ENCODE measurements at regions not wholly inside any gene's neighbourhood (a gene's known extent, or its start where the extent isn't known, plus 50 kb on each side); places are given as distances from the start of the nearest gene placed in this dataset.

GRCh38 chr9:135416664-135417290 is 62.8 kb upstream of the PPP1R26 start:
- peaks cover 3 to 52% of the 10 kb centered on the region in 2 experiments for H3K27me3 ChIP-seq (ENCODE audit: control insufficient read depth in 1 of 2, insufficient read depth in 1 of 2, low read length in 2 of 2)
- H3K4me2 ChIP-seq (ENCODE audit: low read length, poor library complexity, severe bottlenecking) = no peak overlapping the region
- no peak overlapping the region for H2BK5ac ChIP-seq (ENCODE audit: low read depth, low read length, poor library complexity, severe bottlenecking)
- H2BK120ac ChIP-seq (ENCODE audit: low read depth, low read length) = no peak overlapping the region
- no peak overlapping the region for H2BK12ac ChIP-seq (ENCODE audit: low read length in 2 of 2)
- H3K27ac ChIP-seq (ENCODE audit: low read length, poor library complexity, severe bottlenecking) = no peak overlapping the region
- no peak overlapping the region for H3K23ac ChIP-seq (ENCODE audit: low read length in 2 of 2)
- no peak overlapping the region for H3K14ac ChIP-seq (ENCODE audit: low read length in 2 of 2)
- no peaks in the 10 kb centered on the region for H3K79me1 ChIP-seq (replicated peaks; ENCODE audit: low read length, poor library complexity, severe bottlenecking)
- H3K18ac ChIP-seq (ENCODE audit: low read depth in 1 of 2, low read length in 2 of 2) = no peak overlapping the region
- 77% methylated on average over 9 of the region's 10 CpGs for WGBS
- H3K9me3 ChIP-seq (ENCODE audit: control insufficient read depth, low read length) = no peaks in the 10 kb centered on the region
- no peak overlapping the region for H2AK5ac ChIP-seq (ENCODE audit: low read length, severe bottlenecking)
- no peak overlapping the region for H2BK15ac ChIP-seq (ENCODE audit: low read depth, poor library complexity, severe bottlenecking)
- H4K8ac ChIP-seq (ENCODE audit: low read length) = no peak overlapping the region
- H3K4me3 ChIP-seq (ENCODE audit: insufficient read depth in 1 of 2, low read depth in 1 of 2, low read length in 2 of 2) = no peak overlapping the region
- no peak overlapping the region for H3K9ac ChIP-seq (ENCODE audit: low read length)
- DNase-seq = no peak
- H3K4ac ChIP-seq (ENCODE audit: low read depth in 1 of 2, low read length in 2 of 2) = no peak overlapping the region
- H3K4me1 ChIP-seq (ENCODE audit: control insufficient read depth, insufficient read depth, low read depth, low read length) = no peaks in the 10 kb centered on the region
- no peak overlapping the region for H2AFZ ChIP-seq (ENCODE audit: low read depth, low read length)
- H3K36me3 ChIP-seq (ENCODE audit: control insufficient read depth in 1 of 2, insufficient read depth in 2 of 2, low read depth in 1 of 2, low read length in 2 of 2) = no peaks in the 10 kb centered on the region
- no peak overlapping the region for H4K91ac ChIP-seq (ENCODE audit: low read length)

GRCh38 chr9:135418161-135418560 is 61.4 kb upstream of the PPP1R26 start:
- H3K4me2 ChIP-seq (ENCODE audit: low read length, poor library complexity, severe bottlenecking) = no peak overlapping the region
- H3K9ac ChIP-seq (ENCODE audit: low read length) = no peak overlapping the region
- no peak overlapping the region for H2AK5ac ChIP-seq (ENCODE audit: low read length, severe bottlenecking)
- WGBS = 83% methylated on average over 8 of the region's 8 CpGs
- H3K27ac ChIP-seq (ENCODE audit: low read length, poor library complexity, severe bottlenecking) = no peak overlapping the region
- no peaks in the 10 kb centered on the region for H3K9me3 ChIP-seq (ENCODE audit: control insufficient read depth, low read length)
- no peak for DNase-seq
- no peaks in the 10 kb centered on the region for H3K79me1 ChIP-seq (replicated peaks; ENCODE audit: low read length, poor library complexity, severe bottlenecking)
- no peak overlapping the region for H4K91ac ChIP-seq (ENCODE audit: low read length)
- no peak overlapping the region for H3K23ac ChIP-seq (ENCODE audit: low read length in 2 of 2)
- no peak overlapping the region for H2BK120ac ChIP-seq (ENCODE audit: low read depth, low read length)
- no peaks in the 10 kb centered on the region for H3K4me1 ChIP-seq (ENCODE audit: control insufficient read depth, insufficient read depth, low read depth, low read length)
- no peak overlapping the region for H3K4ac ChIP-seq (ENCODE audit: low read depth in 1 of 2, low read length in 2 of 2)
- no peak overlapping the region for H2BK5ac ChIP-seq (ENCODE audit: low read depth, low read length, poor library complexity, severe bottlenecking)
- H2BK12ac ChIP-seq (ENCODE audit: low read length in 2 of 2) = no peak overlapping the region
- H2AFZ ChIP-seq (ENCODE audit: low read depth, low read length) = no peak overlapping the region
- no peaks in the 10 kb centered on the region for H3K36me3 ChIP-seq (ENCODE audit: control insufficient read depth in 1 of 2, insufficient read depth in 2 of 2, low read depth in 1 of 2, low read length in 2 of 2)
- H3K14ac ChIP-seq (ENCODE audit: low read length in 2 of 2) = no peak overlapping the region
- no peak overlapping the region for H3K18ac ChIP-seq (ENCODE audit: low read depth in 1 of 2, low read length in 2 of 2)
- H2BK15ac ChIP-seq (ENCODE audit: low read depth, poor library complexity, severe bottlenecking) = no peak overlapping the region
- H3K27me3 ChIP-seq (ENCODE audit: control insufficient read depth in 1 of 2, insufficient read depth in 1 of 2, low read length in 2 of 2) = peaks cover 3 to 52% of the 10 kb centered on the region in 2 experiments
- H4K8ac ChIP-seq (ENCODE audit: low read length) = no peak overlapping the region
- H3K4me3 ChIP-seq (ENCODE audit: insufficient read depth in 1 of 2, low read depth in 1 of 2, low read length in 2 of 2) = no peak overlapping the region

DNA sequence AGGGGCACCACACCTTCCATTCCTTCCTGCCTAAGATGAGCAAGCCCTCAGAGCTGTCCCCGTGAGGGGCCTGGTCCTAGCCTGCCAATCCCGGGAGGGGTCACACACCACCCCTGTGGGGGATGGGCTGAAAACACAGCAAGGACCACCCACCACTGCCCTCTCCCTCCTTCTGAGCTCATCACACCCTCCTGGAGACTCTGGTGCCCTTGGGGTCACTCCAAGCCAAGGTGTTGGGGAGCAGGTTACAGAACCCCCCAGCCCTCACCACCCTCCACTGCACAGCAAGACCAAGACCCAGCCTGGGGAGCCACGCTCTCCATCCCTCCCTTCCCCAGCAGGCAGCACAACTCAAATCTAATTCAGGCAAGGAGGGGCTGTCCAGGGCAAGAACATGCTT is 60.5 kb upstream of the PPP1R26 start:
- no peak overlapping the region for H3K4me3 ChIP-seq (ENCODE audit: insufficient read depth in 1 of 2, low read depth in 1 of 2, low read length in 2 of 2)
- H2AFZ ChIP-seq (ENCODE audit: low read depth, low read length) = no peak overlapping the region
- no peak overlapping the region for H3K14ac ChIP-seq (ENCODE audit: low read length in 2 of 2)
- no peak overlapping the region for H2BK5ac ChIP-seq (ENCODE audit: low read depth, low read length, poor library complexity, severe bottlenecking)
- H3K36me3 ChIP-seq (ENCODE audit: control insufficient read depth in 1 of 2, insufficient read depth in 2 of 2, low read depth in 1 of 2, low read length in 2 of 2) = no peaks in the 10 kb centered on the region
- peaks cover 5% of the 10 kb centered on the region for H3K9me3 ChIP-seq (ENCODE audit: control insufficient read depth, low read length)
- H3K4me1 ChIP-seq (ENCODE audit: control insufficient read depth, insufficient read depth, low read depth, low read length) = no peaks in the 10 kb centered on the region
- no peak overlapping the region for H4K91ac ChIP-seq (ENCODE audit: low read length)
- H3K4me2 ChIP-seq (ENCODE audit: low read length, poor library complexity, severe bottlenecking) = no peak overlapping the region
- H2BK15ac ChIP-seq (ENCODE audit: low read depth, poor library complexity, severe bottlenecking) = no peak overlapping the region
- peaks cover 3 to 49% of the 10 kb centered on the region in 2 experiments for H3K27me3 ChIP-seq (ENCODE audit: control insufficient read depth in 1 of 2, insufficient read depth in 1 of 2, low read length in 2 of 2)
- DNase-seq = no peak
- no peak overlapping the region for H4K8ac ChIP-seq (ENCODE audit: low read length)
- no peak overlapping the region for H3K9ac ChIP-seq (ENCODE audit: low read length)
- 92% methylated on average over 3 of the region's 3 CpGs for WGBS
- no peak overlapping the region for H3K27ac ChIP-seq (ENCODE audit: low read length, poor library complexity, severe bottlenecking)
- H3K18ac ChIP-seq (ENCODE audit: low read depth in 1 of 2, low read length in 2 of 2) = no peak overlapping the region
- H3K4ac ChIP-seq (ENCODE audit: low read depth in 1 of 2, low read length in 2 of 2) = no peak overlapping the region
- no peak overlapping the region for H2BK12ac ChIP-seq (ENCODE audit: low read length in 2 of 2)
- no peaks in the 10 kb centered on the region for H3K79me1 ChIP-seq (replicated peaks; ENCODE audit: low read length, poor library complexity, severe bottlenecking)
- no peak overlapping the region for H2AK5ac ChIP-seq (ENCODE audit: low read length, severe bottlenecking)
- no peak overlapping the region for H2BK120ac ChIP-seq (ENCODE audit: low read depth, low read length)
- H3K23ac ChIP-seq (ENCODE audit: low read length in 2 of 2) = no peak overlapping the region

GRCh38 chr9:135422341-135422944 is 57.1 kb upstream of the PPP1R26 start:
- Histone ChIP-seq H2BK5ac (ENCODE audit: low read depth, low read length, poor library complexity, severe bottlenecking) (no peak overlapping the region), H3K36me3 (ENCODE audit: control insufficient read depth in 1 of 2, insufficient read depth in 2 of 2, low read depth in 1 of 2, low read length in 2 of 2) (no peaks in the 10 kb centered on the region), H3K27ac (ENCODE audit: low read length, poor library complexity, severe bottlenecking) (no peak overlapping the region), H2AK5ac (ENCODE audit: low read length, severe bottlenecking) (no peak overlapping the region), H3K27me3 (ENCODE audit: control insufficient read depth in 1 of 2, insufficient read depth in 1 of 2, low read length in 2 of 2) (peaks cover 3 to 30% of the 10 kb centered on the region in 2 experiments), H3K4me2 (ENCODE audit: low read length, poor library complexity, severe bottlenecking) (no peak overlapping the region), H3K9me3 (ENCODE audit: control insufficient read depth, low read length) (peaks cover 5% of the 10 kb centered on the region), H3K4ac (ENCODE audit: low read depth in 1 of 2, low read length in 2 of 2) (no peak overlapping the region), H3K14ac (ENCODE audit: low read length in 2 of 2) (no peak overlapping the region), H4K91ac (ENCODE audit: low read length) (no peak overlapping the region), H2BK15ac (ENCODE audit: low read depth, poor library complexity, severe bottlenecking) (no peak overlapping the region), H3K79me1 (replicated peaks; ENCODE audit: low read length, poor library complexity, severe bottlenecking) (no peaks in the 10 kb centered on the region), H3K4me3 (ENCODE audit: insufficient read depth in 1 of 2, low read depth in 1 of 2, low read length in 2 of 2) (no peak overlapping the region), H2AFZ (ENCODE audit: low read depth, low read length) (no peak overlapping the region), H3K9ac (ENCODE audit: low read length) (no peak overlapping the region), H3K18ac (ENCODE audit: low read depth in 1 of 2, low read length in 2 of 2) (no peak overlapping the region), H3K4me1 (ENCODE audit: control insufficient read depth, insufficient read depth, low read depth, low read length) (no peaks in the 10 kb centered on the region), H2BK120ac (ENCODE audit: low read depth, low read length) (no peak overlapping the region), H2BK12ac (ENCODE audit: low read length in 2 of 2) (no peak overlapping the region), H3K23ac (ENCODE audit: low read length in 2 of 2) (no peak overlapping the region), H4K8ac (ENCODE audit: low read length) (no peak overlapping the region)
- DNase-seq = no peak
- 87% methylated on average over 13 of the region's 15 CpGs for WGBS

Measured in mesenchymal stem cell (in vitro differentiated cells and primary cell).